Stimulated activated CD8-positive, alpha-beta memory T cell treated with anti-CD3 and anti-CD28 coated beads, Interleukin-2, amount 100 ng/mL, for 1 hour (primary cell): ENCODE measurements at regions not wholly inside any gene's neighbourhood (a gene's known extent, or its start where the extent isn't known, plus 50 kb on each side); places are given as distances from the start of the nearest gene placed in this dataset.

ENCODE experiments used
- DNase-seq, 2 donors: peaks; one replicate each; pipeline ENCODE4 v3.0.0-alpha.2; 2020; ENCODE audit warnings: low read depth in 2 of 2

- DNase-seq: no peak
Observed at GRCh38 chr15:97615114-97615513, 345.4 kb upstream of the ARRDC4 start.

GRCh38 chr15:97623091-97623661 lies 337.3 kb upstream of the ARRDC4 start:
- DNase-seq: no peak

- DNase-seq: no peak
Observed at GRCh38 chr15:97627634-97628033, 332.9 kb upstream of the ARRDC4 start.

GRCh38 chr15:97645758-97646157 lies 314.7 kb upstream of the ARRDC4 start:
- no peak for DNase-seq

- DNase-seq: no peak
Observed at GRCh38 chr15:97648728-97649127, 311.8 kb upstream of the ARRDC4 start.

GRCh38 chr15:97652041-97652440 lies 308.5 kb upstream of the ARRDC4 start:
- no peak for DNase-seq

- no peak for DNase-seq
Observed at GRCh38 chr15:97652700-97653167, 307.8 kb upstream of the ARRDC4 start.

GRCh38 chr15:97653896-97654295 lies 306.6 kb upstream of the ARRDC4 start:
- no peak for DNase-seq

GRCh38 chr15:97654481-97655076 lies 305.9 kb upstream of the ARRDC4 start:
- DNase-seq: no peak

GRCh38 chr15:97661796-97662195 lies 298.7 kb upstream of the ARRDC4 start:
- no peak for DNase-seq

- DNase-seq: no peak
Observed at GRCh38 chr15:97672586-97672985, 287.9 kb upstream of the ARRDC4 start.

GRCh38 chr15:97678656-97679055 lies 281.8 kb upstream of the ARRDC4 start:
- no peak for DNase-seq

GRCh38 chr15:97679106-97679688 lies 281.3 kb upstream of the ARRDC4 start:
- no peak for DNase-seq

GRCh38 chr15:97680606-97681220 lies 279.8 kb upstream of the ARRDC4 start:
- DNase-seq: no peak

GRCh38 chr15:97683831-97684230 lies 276.7 kb upstream of the ARRDC4 start:
- no peak for DNase-seq

- no peak for DNase-seq
Observed at GRCh38 chr15:97684249-97684648, 276.3 kb upstream of the ARRDC4 start.

- no peak for DNase-seq
Observed at GRCh38 chr15:97686324-97686723, 274.2 kb upstream of the ARRDC4 start.

GRCh38 chr15:97687654-97688053 lies 272.8 kb upstream of the ARRDC4 start:
- DNase-seq: no peak

GRCh38 chr15:97688177-97688576 lies 272.3 kb upstream of the ARRDC4 start:
- no peak for DNase-seq

- DNase-seq: no peak
Observed at GRCh38 chr15:97688886-97689285, 271.6 kb upstream of the ARRDC4 start.

GRCh38 chr15:97691078-97691477 lies 269.4 kb upstream of the ARRDC4 start:
- DNase-seq: no peak

- no peak for DNase-seq
Observed at GRCh38 chr15:97691799-97692198, 268.7 kb upstream of the ARRDC4 start.
